ENCODE measurements at regions not wholly inside any gene's neighbourhood (a gene's known extent, or its start where the extent isn't known, plus 50 kb on each side); places are given as distances from the start of the nearest gene placed in this dataset.

- TF ChIP-seq ARNT (IDR thresholded peaks at IDR 0.05), result no peak
- TF ChIP-seq PKNOX1 (IDR thresholded peaks at IDR 0.05), result no peak
- TF ChIP-seq FOXA1 (IDR thresholded peaks at IDR 0.05), result no peak
- no peak for TF ChIP-seq FOXM1 (IDR thresholded peaks at IDR 0.05; ENCODE audit: borderline replicate concordance)
- no peak for TF ChIP-seq TARDBP (IDR thresholded peaks at IDR 0.05)
- no peak for TF ChIP-seq ELF4 (IDR thresholded peaks at IDR 0.05)
- no peak for TF ChIP-seq SP1 (IDR thresholded peaks at IDR 0.05)
Observed at GRCh38 chr12:18905134-18905533, 167.2 kb downstream of the CAPZA3 start.

Data from HEK293T (cell line).